ENCODE measurements at regions not wholly inside any gene's neighbourhood (a gene's known extent, or its start where the extent isn't known, plus 50 kb on each side); places are given as distances from the start of the nearest gene placed in this dataset.
A peak's percentile ranks its signal among the peaks of the same experiment; 100 is the strongest.

- TF ChIP-seq SP1 (IDR thresholded peaks at IDR 0.05) (no peak), CTBP1 (IDR thresholded peaks at IDR 0.05; ENCODE audit: borderline replicate concordance) (no peak), PKNOX1 (IDR thresholded peaks at IDR 0.05) (no peak), SUZ12 (IDR thresholded peaks at IDR 0.05) (no peak), FOXM1 (IDR thresholded peaks at IDR 0.05; ENCODE audit: borderline replicate concordance) (no peak), LEF1 (IDR thresholded peaks at IDR 0.05; ENCODE audit: borderline replicate concordance) (no peak), FOXA1 (IDR thresholded peaks at IDR 0.05) (no peak), NFRKB (IDR thresholded peaks at IDR 0.05) (no peak), HDGF (IDR thresholded peaks at IDR 0.05; ENCODE audit: borderline replicate concordance) (no peak), ELF4 (IDR thresholded peaks at IDR 0.05) (no peak), ZNF384 (IDR thresholded peaks at IDR 0.05) (no peak), FOXK2 (IDR thresholded peaks at IDR 0.05) (no peak), L3MBTL2 (conservative IDR thresholded peaks at IDR 0.05) (no peak), ARNT (IDR thresholded peaks at IDR 0.05) (no peak), TARDBP (IDR thresholded peaks at IDR 0.05) (no peak), BHLHE40 (IDR thresholded peaks at IDR 0.05; ENCODE audit: borderline replicate concordance) (no peak)
- ChIA-PET POLR2A (no interaction called here), CTCF (no interaction called here)
- no peak for DNase-seq (ENCODE audit: extremely low spot score)
Measured at GRCh38 chr2:241948299-241948897, 78.9 kb downstream of the RTP5 start.

- no peak for DNase-seq (ENCODE audit: extremely low spot score)
- CTCF ChIA-PET = no interaction called here
- TF ChIP-seq TARDBP (IDR thresholded peaks at IDR 0.05) = no peak
- TF ChIP-seq FOXA1 (IDR thresholded peaks at IDR 0.05) = no peak
- TF ChIP-seq ARNT (IDR thresholded peaks at IDR 0.05) = no peak
- no peak for TF ChIP-seq ELF4 (IDR thresholded peaks at IDR 0.05)
- TF ChIP-seq ZNF384 (IDR thresholded peaks at IDR 0.05) = no peak
- no peak for TF ChIP-seq FOXM1 (IDR thresholded peaks at IDR 0.05; ENCODE audit: borderline replicate concordance)
- no peak for TF ChIP-seq CTBP1 (IDR thresholded peaks at IDR 0.05; ENCODE audit: borderline replicate concordance)
- TF ChIP-seq FOXK2 (IDR thresholded peaks at IDR 0.05) = no peak
- no peak for TF ChIP-seq PKNOX1 (IDR thresholded peaks at IDR 0.05)
- no peak for TF ChIP-seq HDGF (IDR thresholded peaks at IDR 0.05; ENCODE audit: borderline replicate concordance)
- TF ChIP-seq BHLHE40 (IDR thresholded peaks at IDR 0.05; ENCODE audit: borderline replicate concordance) = no peak
- TF ChIP-seq LEF1 (IDR thresholded peaks at IDR 0.05; ENCODE audit: borderline replicate concordance) = no peak
- TF ChIP-seq NFRKB (IDR thresholded peaks at IDR 0.05) = no peak
- TF ChIP-seq SUZ12 (IDR thresholded peaks at IDR 0.05) = no peak
- no peak for TF ChIP-seq SP1 (IDR thresholded peaks at IDR 0.05)
- POLR2A ChIA-PET = no interaction called here
Measured at GRCh38 chr2:241948901-241949735, 79.6 kb downstream of the RTP5 start.

- no peak for DNase-seq (ENCODE audit: extremely low spot score)
- CTCF ChIA-PET = no interaction called here
- TF ChIP-seq PKNOX1 (IDR thresholded peaks at IDR 0.05) = no peak
- TF ChIP-seq HDGF (IDR thresholded peaks at IDR 0.05; ENCODE audit: borderline replicate concordance) = no peak
- TF ChIP-seq CTBP1 (IDR thresholded peaks at IDR 0.05; ENCODE audit: borderline replicate concordance) = no peak
- TF ChIP-seq SP1 (IDR thresholded peaks at IDR 0.05) = no peak
- TF ChIP-seq ZNF384 (IDR thresholded peaks at IDR 0.05) = no peak
- TF ChIP-seq BHLHE40 (IDR thresholded peaks at IDR 0.05; ENCODE audit: borderline replicate concordance) = no peak
- TF ChIP-seq ELF4 (IDR thresholded peaks at IDR 0.05) = no peak
- no peak for TF ChIP-seq FOXM1 (IDR thresholded peaks at IDR 0.05; ENCODE audit: borderline replicate concordance)
- no peak for TF ChIP-seq FOXK2 (IDR thresholded peaks at IDR 0.05)
- TF ChIP-seq L3MBTL2 (conservative IDR thresholded peaks at IDR 0.05) = no peak
- TF ChIP-seq SUZ12 (IDR thresholded peaks at IDR 0.05) = no peak
- no peak for TF ChIP-seq TARDBP (IDR thresholded peaks at IDR 0.05)
- POLR2A ChIA-PET = no interaction called here
Measured at GRCh38 chr2:241949736-241950412, 80.3 kb downstream of the RTP5 start.

GRCh38 chr2:241950413-241951315, 81.1 kb downstream of the RTP5 start:
- DNase-seq (ENCODE audit: extremely low spot score) = peak; percentile 83
- CTCF ChIA-PET = interaction anchor here (0.6 to 1.1 kb wide), 4 partner anchors 9 to 29 kb away, joined by 3 to 4 read pairs (median 3); no protein-coding TSS in a partner anchor
- POLR2A ChIA-PET = interaction anchor here (0.6 kb wide), 1 partner anchor 9 kb away, joined by 3 read pairs; no protein-coding TSS in a partner anchor
- TF ChIP-seq BHLHE40 (IDR thresholded peaks at IDR 0.05; ENCODE audit: borderline replicate concordance) = no peak
- no peak for TF ChIP-seq ARNT (IDR thresholded peaks at IDR 0.05)
- TF ChIP-seq ZNF384 (IDR thresholded peaks at IDR 0.05) = no peak
- TF ChIP-seq NFRKB (IDR thresholded peaks at IDR 0.05) = no peak
- no peak for TF ChIP-seq SUZ12 (IDR thresholded peaks at IDR 0.05)
- no peak for TF ChIP-seq PKNOX1 (IDR thresholded peaks at IDR 0.05)
- no peak for TF ChIP-seq TARDBP (IDR thresholded peaks at IDR 0.05)
- no peak for TF ChIP-seq ELF4 (IDR thresholded peaks at IDR 0.05)
- TF ChIP-seq CTBP1 (IDR thresholded peaks at IDR 0.05; ENCODE audit: borderline replicate concordance) = no peak
- TF ChIP-seq FOXK2 (IDR thresholded peaks at IDR 0.05) = no peak
- TF ChIP-seq HDGF (IDR thresholded peaks at IDR 0.05; ENCODE audit: borderline replicate concordance) = no peak
- no peak for TF ChIP-seq LEF1 (IDR thresholded peaks at IDR 0.05; ENCODE audit: borderline replicate concordance)
- TF ChIP-seq FOXM1 (IDR thresholded peaks at IDR 0.05; ENCODE audit: borderline replicate concordance) = no peak
- no peak for TF ChIP-seq FOXA1 (IDR thresholded peaks at IDR 0.05)
- TF ChIP-seq SP1 (IDR thresholded peaks at IDR 0.05) = no peak

Data from HEK293T (cell line).